NT2/D1 (cell line): ENCODE measurements at regions not wholly inside any gene's neighbourhood (a gene's known extent, or its start where the extent isn't known, plus 50 kb on each side); places are given as distances from the start of the nearest gene placed in this dataset.

ENCODE experiments used
- YY1 ChIP-seq: IDR thresholded peaks from 2 replicates; pipeline ENCODE4 v1.6.1; 2011; ENCODE audit not compliant: insufficient read length, insufficient read depth
- ZNF274 ChIP-seq: IDR thresholded peaks from 2 replicates; pipeline ENCODE4 v1.6.1; 2011; ENCODE audit warnings: mild to moderate bottlenecking, low read depth, low read length

- TF ChIP-seq YY1, result no peak
- TF ChIP-seq ZNF274, result no peak
These were observed 196.8 kb upstream of the ADGRL3 start for GRCh38 chr4:61003301-61003700.
